OCI-LY3 (cell line): ENCODE measurements at regions not wholly inside any gene's neighbourhood (a gene's known extent, or its start where the extent isn't known, plus 50 kb on each side); places are given as distances from the start of the nearest gene placed in this dataset.

Experiments
- CTCF ChIP-seq: fragments of 200-600, 300-600 bp; sonication (generic); IDR thresholded peaks from 2 replicates; pipeline ENCODE4 v1.5.1; 2014; ENCODE audit warnings: antibody characterized with exemption, low read length, low read depth
- EZH2phosphoT487 ChIP-seq: fragments of 200-600 bp; shearing (Covaris generic); IDR thresholded peaks from 2 replicates; pipeline ENCODE4 v1.6.1; 2018; ENCODE audit warnings: antibody characterized with exemption, mixed run types, low read depth

- no peak for TF ChIP-seq CTCF
- TF ChIP-seq EZH2phosphoT487, result no peak
Measured at GRCh38 chr21:38973552-38973951, 167.8 kb downstream of the ETS2 start.
